ENCODE measurements at regions not wholly inside any gene's neighbourhood (a gene's known extent, or its start where the extent isn't known, plus 50 kb on each side); places are given as distances from the start of the nearest gene placed in this dataset.
"Not testable (repeated sequence)": the region's sequence is repeated elsewhere in the genome, so short reads cannot be mapped to it uniquely, and the experiment has no call there.

GRCh38 chr7:113188396-113188795, 70.0 kb upstream of the SMIM30 start:
- DNase-seq = no peak
- WGBS, 2 donors = 63 to 69% methylated on average over 4 of the region's 4 CpGs
- intact Hi-C loops (cut with DNase I) = no loop called here
- Histone ChIP-seq H3K9me3 (no peaks in the 10 kb centered on the region), H3K4me3 (no peak overlapping the region), H3K27ac (no peak overlapping the region), H3K27me3 (no peaks in the 10 kb centered on the region), H3K4me1 (no peaks in the 10 kb centered on the region), H3K36me3 (no peaks in the 10 kb centered on the region)
- no peak for TF ChIP-seq POLR2A (IDR thresholded peaks at IDR 0.05)
- TF ChIP-seq, protein P1, sequence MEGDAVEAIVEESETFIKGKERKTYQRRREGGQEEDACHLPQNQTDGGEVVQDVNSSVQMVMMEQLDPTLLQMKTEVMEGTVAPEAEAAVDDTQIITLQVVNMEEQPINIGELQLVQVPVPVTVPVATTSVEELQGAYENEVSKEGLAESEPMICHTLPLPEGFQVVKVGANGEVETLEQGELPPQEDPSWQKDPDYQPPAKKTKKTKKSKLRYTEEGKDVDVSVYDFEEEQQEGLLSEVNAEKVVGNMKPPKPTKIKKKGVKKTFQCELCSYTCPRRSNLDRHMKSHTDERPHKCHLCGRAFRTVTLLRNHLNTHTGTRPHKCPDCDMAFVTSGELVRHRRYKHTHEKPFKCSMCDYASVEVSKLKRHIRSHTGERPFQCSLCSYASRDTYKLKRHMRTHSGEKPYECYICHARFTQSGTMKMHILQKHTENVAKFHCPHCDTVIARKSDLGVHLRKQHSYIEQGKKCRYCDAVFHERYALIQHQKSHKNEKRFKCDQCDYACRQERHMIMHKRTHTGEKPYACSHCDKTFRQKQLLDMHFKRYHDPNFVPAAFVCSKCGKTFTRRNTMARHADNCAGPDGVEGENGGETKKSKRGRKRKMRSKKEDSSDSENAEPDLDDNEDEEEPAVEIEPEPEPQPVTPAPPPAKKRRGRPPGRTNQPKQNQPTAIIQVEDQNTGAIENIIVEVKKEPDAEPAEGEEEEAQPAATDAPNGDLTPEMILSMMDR (IDR thresholded peaks at IDR 0.05) = no peak

GRCh38 chr7:113179313-113179712, 61.0 kb upstream of the SMIM30 start:
- Histone ChIP-seq H3K4me3 (no peak overlapping the region), H3K27me3 (no peaks in the 10 kb centered on the region), H3K27ac (no peak overlapping the region), H3K9me3 (no peaks in the 10 kb centered on the region), H3K36me3 (no peaks in the 10 kb centered on the region), H3K4me1 (no peaks in the 10 kb centered on the region)
- DNase-seq = no peak
- intact Hi-C loops (cut with DNase I) = no loop called here
- no peak for TF ChIP-seq POLR2A (IDR thresholded peaks at IDR 0.05)
- TF ChIP-seq, protein P1 (IDR thresholded peaks at IDR 0.05) = no peak
- 81 to 86% methylated on average over 2 of the region's 2 CpGs for WGBS, 2 donors

GRCh38 chr7:113176836-113177235, 58.5 kb upstream of the SMIM30 start:
- Histone ChIP-seq H3K9me3 (no peaks in the 10 kb centered on the region), H3K27ac (no peak overlapping the region), H3K36me3 (no peaks in the 10 kb centered on the region), H3K27me3 (no peaks in the 10 kb centered on the region), H3K4me3 (no peak overlapping the region), H3K4me1 (no peaks in the 10 kb centered on the region)
- intact Hi-C loops (cut with DNase I) = no loop called here
- 67 to 71% methylated on average over 3 of the region's 3 CpGs for WGBS, 2 donors
- DNase-seq = no peak
- no peak for TF ChIP-seq POLR2A (IDR thresholded peaks at IDR 0.05)
- TF ChIP-seq, protein P1 (IDR thresholded peaks at IDR 0.05) = no peak

DNA sequence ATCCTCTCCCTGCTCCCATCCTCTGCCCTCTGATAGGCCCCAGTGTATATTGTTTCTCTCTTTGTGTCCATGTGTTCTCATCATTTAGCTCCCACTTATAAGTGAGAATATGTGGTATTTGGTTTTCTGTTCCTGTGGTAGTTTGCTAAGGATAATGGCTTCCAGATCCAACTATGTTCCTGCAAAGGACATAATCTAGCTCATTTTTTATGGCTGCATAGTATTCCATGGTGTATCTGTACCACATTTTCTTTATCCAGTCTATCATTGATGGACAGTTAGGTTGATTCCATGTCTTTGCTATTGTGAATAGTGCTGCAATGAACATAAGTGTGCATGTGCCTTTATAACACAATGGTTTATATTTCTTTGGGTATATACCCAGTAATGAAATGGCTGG, 57.8 kb upstream of the SMIM30 start:
- DNase-seq; intact Hi-C loops (cut with DNase I); H3K27me3 ChIP-seq; H3K4me3 ChIP-seq; H3K36me3 ChIP-seq; H3K9me3 ChIP-seq; H3K4me1 ChIP-seq; H3K27ac ChIP-seq: not testable (repeated sequence)

- TF ChIP-seq POLR2A (IDR thresholded peaks at IDR 0.05) = no peak
- TF ChIP-seq, protein P1 (IDR thresholded peaks at IDR 0.05) = no peak
- H3K4me1 ChIP-seq = no peaks in the 10 kb centered on the region
- DNase-seq = no peak
- intact Hi-C loops (cut with DNase I) = no loop called here
- H3K4me3 ChIP-seq = no peak overlapping the region
- H3K9me3 ChIP-seq = no peaks in the 10 kb centered on the region
- no peaks in the 10 kb centered on the region for H3K27me3 ChIP-seq
- WGBS, 2 donors = 100% methylated on average over 1 of the region's 1 CpG
- H3K36me3 ChIP-seq = no peaks in the 10 kb centered on the region
- no peak overlapping the region for H3K27ac ChIP-seq
Observed at GRCh38 chr7:113175525-113176104, 57.3 kb upstream of the SMIM30 start.

DNA sequence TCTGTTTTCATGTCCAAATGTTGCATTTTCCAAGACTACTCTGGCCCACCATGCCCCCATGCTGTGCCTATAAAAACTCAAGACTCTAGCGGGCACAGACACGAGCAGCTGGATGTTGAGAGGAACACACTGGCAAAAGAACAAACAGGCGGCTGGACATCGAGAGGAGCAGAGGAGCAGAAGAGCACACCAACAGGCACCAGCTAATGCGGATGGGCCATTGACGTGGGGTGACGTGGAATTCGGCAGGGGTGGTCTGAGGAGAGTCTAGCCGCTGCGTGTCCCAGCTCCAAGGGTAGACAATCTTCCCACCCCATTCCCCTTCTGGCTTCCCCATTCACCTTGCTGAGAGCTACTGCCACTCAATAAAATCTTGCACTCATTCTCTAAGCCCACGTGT, 54.4 kb upstream of the SMIM30 start:
- H3K27me3 ChIP-seq = no peaks in the 10 kb centered on the region
- DNase-seq = no peak
- TF ChIP-seq POLR2A (IDR thresholded peaks at IDR 0.05) = no peak
- TF ChIP-seq, protein P1 (IDR thresholded peaks at IDR 0.05) = no peak
- H3K36me3 ChIP-seq = no peaks in the 10 kb centered on the region
- no peaks in the 10 kb centered on the region for H3K4me1 ChIP-seq
- intact Hi-C loops (cut with DNase I) = no loop called here
- WGBS, 2 donors = 87 to 99% methylated on average over 8 of the region's 11 CpGs
- no peak overlapping the region for H3K4me3 ChIP-seq
- H3K9me3 ChIP-seq = no peaks in the 10 kb centered on the region
- no peak overlapping the region for H3K27ac ChIP-seq

Data from esophagus squamous epithelium (tissue), 5 donors.